Fibroblast of mammary gland (primary cell): ENCODE measurements at regions not wholly inside any gene's neighbourhood (a gene's known extent, or its start where the extent isn't known, plus 50 kb on each side); places are given as distances from the start of the nearest gene placed in this dataset.

Experiments used
- DNase-seq: peaks from one replicate; pipeline ENCODE4 v3.0.0-alpha.2; 2010; ENCODE audit warnings: low read depth
- H3K4me3 ChIP-seq: 2 replicates; pipeline ENCODE4 v1.5.1; 2011; ENCODE audit warnings: low read depth, mild to moderate bottlenecking, low read length, moderate library complexity; ENCODE audit not compliant: control insufficient read depth
- CTCF ChIP-seq: conservative IDR thresholded peaks from 2 replicates; pipeline ENCODE4 v1.5.1; 2011; ENCODE audit warnings: low read depth, low read length, inconsistent platforms; ENCODE audit not compliant: control insufficient read depth, insufficient read depth

DNA sequence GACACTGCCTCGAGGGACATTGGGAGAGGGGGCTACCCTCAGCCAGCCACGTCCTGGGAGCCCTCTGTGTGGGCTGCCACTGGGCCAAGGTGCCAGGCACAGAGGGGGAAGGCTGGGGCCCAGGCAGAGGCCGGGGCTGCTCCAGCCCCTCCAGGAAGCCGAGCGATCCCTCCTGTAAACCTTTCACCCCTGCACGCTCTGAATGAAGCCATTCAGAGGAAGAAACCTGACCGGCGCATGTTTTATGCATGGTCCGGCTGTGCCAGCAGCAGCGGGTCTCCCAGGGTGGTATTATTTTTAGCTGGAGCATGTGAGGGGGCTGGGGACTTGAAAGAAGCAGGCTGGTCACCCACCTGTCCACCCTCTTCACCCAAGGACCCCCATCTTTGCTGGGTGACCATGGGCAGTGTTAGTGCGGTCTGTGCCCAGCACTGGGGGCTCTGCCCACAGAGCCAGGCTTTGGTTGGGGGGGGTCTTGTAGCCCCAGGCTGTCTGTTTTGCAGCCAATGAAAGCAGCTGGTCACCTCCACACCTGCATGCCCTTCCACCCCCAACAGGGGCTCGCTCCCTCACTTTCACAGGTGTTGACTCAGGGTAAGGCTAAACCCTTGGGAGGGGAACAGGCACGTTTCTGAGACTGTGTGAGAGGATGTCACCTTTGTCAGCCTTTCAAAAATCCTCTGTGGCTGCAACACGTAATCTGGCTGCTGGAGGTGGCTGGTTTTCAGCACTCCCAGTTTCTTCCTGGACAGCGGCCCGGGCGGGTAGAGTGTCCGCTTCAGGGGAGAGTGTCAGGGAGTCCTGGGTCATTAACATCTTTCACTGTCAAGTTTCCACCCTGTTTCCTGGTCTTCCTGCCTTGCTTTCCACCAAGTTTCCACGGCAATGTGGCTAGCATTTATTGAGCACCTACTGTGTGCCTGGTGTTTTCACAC is 77.1 kb upstream of the BRD7 start:
- no peak for TF ChIP-seq CTCF
- DNase-seq: no peak
- H3K4me3 ChIP-seq: no peak overlapping the region

- H3K4me3 ChIP-seq: no peak overlapping the region
- TF ChIP-seq CTCF: no peak
- no peak for DNase-seq
Measured at GRCh38 chr16:50444526-50444925, 75.7 kb upstream of the BRD7 start.

GRCh38 chr16:50442221-50442620 is 73.4 kb upstream of the BRD7 start:
- DNase-seq: no peak
- H3K4me3 ChIP-seq: no peak overlapping the region
- no peak for TF ChIP-seq CTCF

DNA sequence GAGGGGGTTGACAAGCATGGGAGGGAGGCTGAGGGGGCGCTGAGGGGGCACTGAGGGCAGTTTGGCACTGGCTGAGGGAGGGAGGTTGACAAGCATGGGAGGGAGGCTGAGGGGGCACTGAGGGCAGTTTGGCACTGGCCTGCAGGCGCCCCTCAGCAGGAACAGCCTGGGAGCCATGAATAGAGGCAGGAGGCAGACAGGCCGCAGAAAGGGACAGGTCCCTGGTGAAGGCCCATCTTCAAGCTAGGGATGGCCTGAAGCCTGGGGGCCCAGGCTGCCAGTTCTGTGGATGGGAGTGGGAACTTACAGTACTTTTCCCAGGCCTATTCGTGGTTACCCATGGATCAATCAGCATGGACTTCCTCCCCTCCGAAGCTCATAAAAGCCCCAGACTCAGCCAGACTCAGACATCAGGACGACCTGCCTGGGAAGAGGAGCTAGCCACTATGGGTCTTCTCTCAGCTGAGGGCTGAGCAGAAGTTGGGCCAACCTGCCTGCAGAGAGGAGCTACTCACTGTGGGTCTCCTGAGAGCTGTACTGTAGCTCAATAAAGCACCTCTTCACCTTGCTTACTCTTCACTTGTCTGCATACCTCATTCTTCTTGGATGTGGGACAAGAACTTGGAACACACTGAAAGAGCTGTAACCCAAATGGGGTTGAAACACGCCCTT is 72.8 kb upstream of the BRD7 start:
- no peak for TF ChIP-seq CTCF
- no peak for DNase-seq
- no peak overlapping the region for H3K4me3 ChIP-seq

DNA sequence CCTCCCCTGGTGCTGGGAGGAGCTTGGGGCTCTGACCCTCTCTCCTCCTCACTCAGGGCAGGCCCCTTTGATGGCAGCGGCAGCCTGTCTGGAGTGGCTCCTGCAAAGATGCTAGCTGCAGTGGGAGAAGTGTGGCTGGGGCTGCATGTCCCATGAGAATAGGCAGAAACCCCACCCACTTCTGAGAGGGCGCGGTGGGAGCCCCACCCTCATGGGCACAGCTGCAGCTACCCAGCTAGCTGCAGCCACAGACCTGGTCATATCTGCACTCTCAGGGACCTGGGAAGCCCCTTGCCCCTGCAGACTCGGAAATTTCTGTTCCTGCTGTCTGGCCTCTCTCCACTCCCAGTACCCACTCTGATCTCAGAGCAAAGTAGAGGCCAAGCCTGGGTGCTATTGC is 72.2 kb upstream of the BRD7 start:
- no peak for TF ChIP-seq CTCF
- H3K4me3 ChIP-seq: no peak overlapping the region
- DNase-seq: no peak

GRCh38 chr16:50440531-50440930 is 71.7 kb upstream of the BRD7 start:
- DNase-seq: no peak
- no peak overlapping the region for H3K4me3 ChIP-seq
- no peak for TF ChIP-seq CTCF
